ENCODE measurements at regions not wholly inside any gene's neighbourhood (a gene's known extent, or its start where the extent isn't known, plus 50 kb on each side); places are given as distances from the start of the nearest gene placed in this dataset.
"Not testable (repeated sequence)": the region's sequence is repeated elsewhere in the genome, so short reads cannot be mapped to it uniquely, and the experiment has no call there.

DNA sequence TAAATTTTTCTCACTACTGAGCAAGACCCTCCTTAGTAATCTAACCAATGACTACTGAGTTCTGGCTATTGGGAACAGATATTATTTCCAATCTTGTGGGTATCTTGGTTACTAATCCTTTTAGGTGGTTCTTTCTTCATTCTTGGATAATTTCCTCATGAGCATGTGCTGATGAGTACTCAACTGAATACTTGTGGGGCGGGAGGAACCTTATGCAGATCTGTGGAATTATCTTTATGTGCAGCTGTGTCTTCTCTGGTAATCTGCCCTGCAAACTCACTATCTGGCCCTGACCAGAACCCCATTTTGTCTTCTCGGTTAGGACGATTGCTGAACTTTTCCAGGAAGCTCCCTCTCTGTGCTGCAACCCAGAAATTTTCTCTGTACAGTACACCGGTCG is 89.7 kb upstream of the TRPC4 start:
- no peak overlapping the region for H3K27ac ChIP-seq
- H3K4me1 ChIP-seq (ENCODE audit: insufficient read depth): no peaks in the 10 kb centered on the region
- H3K36me3 ChIP-seq: no peaks in the 10 kb centered on the region
- intact Hi-C loops (cut with DNase I): no loop called here
- 57 to 69% (median 64%) methylated on average over 5 of the region's 5 CpGs for WGBS, 3 donors
- no peak for DNase-seq
- no peaks in the 10 kb centered on the region for H3K9me3 ChIP-seq
- TF ChIP-seq POLR2A (IDR thresholded peaks at IDR 0.05): no peak
- no peak for TF ChIP-seq EP300 (IDR thresholded peaks at IDR 0.05)
- no peaks in the 10 kb centered on the region for H3K27me3 ChIP-seq
- no peak overlapping the region for H3K4me3 ChIP-seq

DNA sequence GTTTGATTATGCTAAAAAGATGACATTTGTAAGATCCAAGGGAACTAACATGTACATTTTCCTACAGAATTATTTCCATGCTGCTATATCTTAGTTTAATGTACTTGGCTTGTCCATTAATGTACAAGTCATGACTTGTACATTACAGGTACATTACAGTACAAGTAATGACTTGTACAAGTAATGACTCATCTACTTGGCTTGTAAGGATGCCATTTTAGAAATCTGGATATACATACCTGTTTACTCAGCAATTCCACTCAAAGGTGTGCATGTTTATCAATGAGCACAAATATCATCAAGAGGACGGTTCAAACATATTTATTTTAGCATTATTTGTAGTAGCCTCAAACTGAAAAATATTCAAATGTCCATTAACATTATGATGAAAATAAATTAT is 87.0 kb upstream of the TRPC4 start:
- WGBS, 3 donors: 86 to 94% (median 91%) methylated on average over 1 of the region's 1 CpG
- H3K27me3 ChIP-seq: no peaks in the 10 kb centered on the region
- no peaks in the 10 kb centered on the region for H3K36me3 ChIP-seq
- no peak overlapping the region for H3K4me3 ChIP-seq
- no peaks in the 10 kb centered on the region for H3K9me3 ChIP-seq
- TF ChIP-seq EP300 (IDR thresholded peaks at IDR 0.05) (no peak), POLR2A (IDR thresholded peaks at IDR 0.05) (no peak)
- TF ChIP-seq, protein P1, sequence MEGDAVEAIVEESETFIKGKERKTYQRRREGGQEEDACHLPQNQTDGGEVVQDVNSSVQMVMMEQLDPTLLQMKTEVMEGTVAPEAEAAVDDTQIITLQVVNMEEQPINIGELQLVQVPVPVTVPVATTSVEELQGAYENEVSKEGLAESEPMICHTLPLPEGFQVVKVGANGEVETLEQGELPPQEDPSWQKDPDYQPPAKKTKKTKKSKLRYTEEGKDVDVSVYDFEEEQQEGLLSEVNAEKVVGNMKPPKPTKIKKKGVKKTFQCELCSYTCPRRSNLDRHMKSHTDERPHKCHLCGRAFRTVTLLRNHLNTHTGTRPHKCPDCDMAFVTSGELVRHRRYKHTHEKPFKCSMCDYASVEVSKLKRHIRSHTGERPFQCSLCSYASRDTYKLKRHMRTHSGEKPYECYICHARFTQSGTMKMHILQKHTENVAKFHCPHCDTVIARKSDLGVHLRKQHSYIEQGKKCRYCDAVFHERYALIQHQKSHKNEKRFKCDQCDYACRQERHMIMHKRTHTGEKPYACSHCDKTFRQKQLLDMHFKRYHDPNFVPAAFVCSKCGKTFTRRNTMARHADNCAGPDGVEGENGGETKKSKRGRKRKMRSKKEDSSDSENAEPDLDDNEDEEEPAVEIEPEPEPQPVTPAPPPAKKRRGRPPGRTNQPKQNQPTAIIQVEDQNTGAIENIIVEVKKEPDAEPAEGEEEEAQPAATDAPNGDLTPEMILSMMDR (IDR thresholded peaks at IDR 0.05): no peak
- no peaks in the 10 kb centered on the region for H3K4me1 ChIP-seq (ENCODE audit: insufficient read depth)
- intact Hi-C loops (cut with DNase I): no loop called here
- no peak overlapping the region for H3K27ac ChIP-seq
- no peak for DNase-seq

- DNase-seq; intact Hi-C loops (cut with DNase I); H3K27ac ChIP-seq; H3K9me3 ChIP-seq; H3K4me3 ChIP-seq; H3K27me3 ChIP-seq; H3K4me1 ChIP-seq (ENCODE audit: insufficient read depth); H3K36me3 ChIP-seq: not testable (repeated sequence)
- WGBS, 3 donors: 94 to 96% (median 96%) methylated on average over 9 of the region's 9 CpGs
Observed at GRCh38 chr13:37954597-37954996, 85.0 kb upstream of the TRPC4 start.

DNA sequence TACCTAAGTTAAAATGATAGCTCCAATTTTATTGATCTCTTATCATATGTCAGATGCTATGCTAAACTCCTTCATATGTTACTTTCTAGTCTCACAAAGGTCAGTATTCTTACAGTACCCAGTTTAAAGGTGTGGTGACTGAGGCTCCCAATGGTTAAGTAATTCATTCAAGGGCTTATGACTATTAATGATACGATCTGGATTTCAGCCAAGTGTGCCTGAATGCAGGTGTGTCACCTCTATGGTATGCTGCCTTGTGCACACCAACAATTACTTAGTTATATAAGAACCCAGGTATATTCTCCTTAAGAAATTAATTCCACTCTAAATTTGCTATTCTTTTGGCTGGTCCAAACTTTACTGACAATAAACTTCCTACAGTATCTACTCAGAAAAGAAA is 84.6 kb upstream of the TRPC4 start:
- Histone ChIP-seq H3K4me1 (ENCODE audit: insufficient read depth) (no peaks in the 10 kb centered on the region), H3K36me3 (no peaks in the 10 kb centered on the region), H3K27me3 (no peaks in the 10 kb centered on the region), H3K9me3 (no peaks in the 10 kb centered on the region), H3K27ac (no peak overlapping the region), H3K4me3 (no peak overlapping the region)
- no peak for DNase-seq
- intact Hi-C loops (cut with DNase I): no loop called here
- 63 to 74% (median 70%) methylated on average over 1 of the region's 1 CpG for WGBS, 3 donors
- no peak for TF ChIP-seq POLR2A (IDR thresholded peaks at IDR 0.05)
- TF ChIP-seq, protein P1 (IDR thresholded peaks at IDR 0.05): no peak
- TF ChIP-seq EP300 (IDR thresholded peaks at IDR 0.05): no peak

DNA sequence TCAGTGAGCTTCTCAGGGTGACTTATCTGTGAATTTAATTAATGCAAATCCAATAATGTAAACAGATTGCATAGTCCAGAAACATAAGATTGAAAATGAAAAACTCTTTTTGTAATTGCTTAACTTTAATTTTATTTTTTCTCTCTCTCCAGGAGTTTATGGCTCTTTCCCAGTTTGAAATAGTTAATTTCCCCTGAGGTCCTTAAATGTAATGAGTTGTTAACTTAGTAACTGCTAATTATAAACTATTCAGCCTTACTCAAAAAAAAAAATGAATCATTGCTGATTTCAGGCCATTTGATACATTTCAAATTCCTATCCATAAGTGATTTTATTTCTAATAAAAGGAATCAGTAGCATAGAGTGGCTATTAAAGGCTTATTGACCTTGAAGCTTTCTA is 84.1 kb upstream of the TRPC4 start:
- Histone ChIP-seq H3K4me1 (ENCODE audit: insufficient read depth) (no peaks in the 10 kb centered on the region), H3K9me3 (no peaks in the 10 kb centered on the region), H3K36me3 (no peaks in the 10 kb centered on the region), H3K4me3 (no peak overlapping the region), H3K27me3 (no peaks in the 10 kb centered on the region), H3K27ac (no peak overlapping the region)
- no peak for DNase-seq
- intact Hi-C loops (cut with DNase I): no loop called here
- TF ChIP-seq POLR2A (IDR thresholded peaks at IDR 0.05) (no peak), EP300 (IDR thresholded peaks at IDR 0.05) (no peak)
- TF ChIP-seq, protein P1 (IDR thresholded peaks at IDR 0.05): no peak

DNA sequence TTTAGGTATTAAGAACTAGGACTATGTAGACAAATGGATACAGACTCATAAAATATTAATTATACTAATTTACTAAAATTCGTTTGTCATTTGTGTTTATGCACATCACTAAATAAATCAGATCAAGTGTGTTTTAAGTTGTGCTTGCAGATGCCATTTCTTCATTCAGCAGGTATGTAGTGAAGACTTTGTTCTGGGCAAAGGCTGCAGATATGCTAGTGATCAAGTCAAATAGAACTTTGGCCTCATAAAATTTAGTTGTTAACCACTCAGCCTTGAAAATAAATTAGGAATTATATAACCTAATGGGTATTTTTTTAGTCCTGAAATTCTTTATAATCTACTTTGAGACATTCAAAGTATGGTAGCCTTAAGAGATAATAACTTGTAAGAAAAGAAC is 80.4 kb upstream of the TRPC4 start:
- no peaks in the 10 kb centered on the region for H3K4me1 ChIP-seq (ENCODE audit: insufficient read depth)
- intact Hi-C loops (cut with DNase I): no loop called here
- TF ChIP-seq EP300 (IDR thresholded peaks at IDR 0.05): no peak
- no peak for TF ChIP-seq POLR2A (IDR thresholded peaks at IDR 0.05)
- TF ChIP-seq, protein P1 (IDR thresholded peaks at IDR 0.05): no peak

More for the DNA sequence above, 80.4 kb upstream of the TRPC4 start:
- DNase-seq: no peak
- no peaks in the 10 kb centered on the region for H3K36me3 ChIP-seq
- H3K9me3 ChIP-seq: no peaks in the 10 kb centered on the region
- no peak overlapping the region for H3K4me3 ChIP-seq
- 67 to 80% (median 80%) methylated on average over 1 of the region's 1 CpG for WGBS, 3 donors
- no peaks in the 10 kb centered on the region for H3K27me3 ChIP-seq
- H3K27ac ChIP-seq: no peak overlapping the region
